NT2/D1 (cell line): ENCODE measurements at regions not wholly inside any gene's neighbourhood (a gene's known extent, or its start where the extent isn't known, plus 50 kb on each side); places are given as distances from the start of the nearest gene placed in this dataset.

Experiments used
- DNase-seq: peaks from one replicate; pipeline ENCODE4 v3.0.0-alpha.2; 2011; ENCODE audit warnings: low read depth, low spot score
- H3K27me3 ChIP-seq: 2 replicates; pipeline ENCODE4 v1.6.0; 2011; ENCODE audit warnings: mild to moderate bottlenecking; ENCODE audit not compliant: insufficient read length, insufficient read depth
- H3K36me3 ChIP-seq: 2 replicates; pipeline ENCODE4 v1.6.1; 2011; ENCODE audit warnings: mild to moderate bottlenecking, low read length, mixed read lengths; ENCODE audit not compliant: insufficient read depth, insufficient read length
- H3K4me1 ChIP-seq: 2 replicates; pipeline ENCODE4 v1.5.1; 2011; ENCODE audit not compliant: insufficient read depth, insufficient read length
- H3K4me3 ChIP-seq: 2 replicates; pipeline ENCODE4 v1.5.1; 2011; ENCODE audit warnings: low read depth; ENCODE audit not compliant: insufficient read length
- H3K9ac ChIP-seq: 2 replicates; pipeline ENCODE4 v1.6.0; 2011; ENCODE audit warnings: low read depth; ENCODE audit not compliant: insufficient read length
- H3K9me3 ChIP-seq: 2 replicates; pipeline ENCODE4 v1.5.1; 2011; ENCODE audit warnings: mild to moderate bottlenecking, low read length; ENCODE audit not compliant: insufficient read depth
- SUZ12 ChIP-seq: IDR thresholded peaks from 2 replicates; pipeline ENCODE4 v1.6.1; 2011; ENCODE audit not compliant: insufficient read length, insufficient read depth; ENCODE audit errors: extremely low read depth
- YY1 ChIP-seq: IDR thresholded peaks from 2 replicates; pipeline ENCODE4 v1.6.1; 2011; ENCODE audit not compliant: insufficient read length, insufficient read depth
- ZNF274 ChIP-seq: IDR thresholded peaks from 2 replicates; pipeline ENCODE4 v1.6.1; 2011; ENCODE audit warnings: mild to moderate bottlenecking, low read depth, low read length

DNA sequence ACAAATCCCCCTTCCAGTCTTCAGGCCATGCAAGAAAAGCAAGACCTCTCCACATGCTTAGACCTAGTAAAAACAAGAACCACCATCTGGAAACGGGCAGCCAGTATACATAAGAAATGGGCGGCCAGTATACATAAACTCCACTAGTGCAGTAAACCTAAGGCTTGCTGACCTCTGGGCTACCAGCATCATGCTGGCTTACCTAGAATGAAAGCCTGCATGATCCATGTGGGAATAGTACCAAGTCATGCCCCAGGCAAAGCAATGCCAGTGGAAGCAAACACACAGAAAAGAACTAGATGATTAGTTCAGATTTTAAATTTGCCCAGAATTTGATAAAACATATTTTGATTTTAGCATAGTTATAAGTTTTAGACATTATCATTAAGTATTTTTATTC, 1346.4 kb downstream of the EFNA5 start:
- DNase-seq = no peak
- H3K4me1 ChIP-seq = no peaks in the 10 kb centered on the region
- H3K36me3 ChIP-seq = no peaks in the 10 kb centered on the region
- no peak for TF ChIP-seq YY1
- TF ChIP-seq ZNF274 = no peak
- no peak for TF ChIP-seq SUZ12
- H3K27me3 ChIP-seq = no peaks in the 10 kb centered on the region
- no peak overlapping the region for H3K9ac ChIP-seq
- no peaks in the 10 kb centered on the region for H3K9me3 ChIP-seq
- H3K4me3 ChIP-seq = no peak overlapping the region

DNA sequence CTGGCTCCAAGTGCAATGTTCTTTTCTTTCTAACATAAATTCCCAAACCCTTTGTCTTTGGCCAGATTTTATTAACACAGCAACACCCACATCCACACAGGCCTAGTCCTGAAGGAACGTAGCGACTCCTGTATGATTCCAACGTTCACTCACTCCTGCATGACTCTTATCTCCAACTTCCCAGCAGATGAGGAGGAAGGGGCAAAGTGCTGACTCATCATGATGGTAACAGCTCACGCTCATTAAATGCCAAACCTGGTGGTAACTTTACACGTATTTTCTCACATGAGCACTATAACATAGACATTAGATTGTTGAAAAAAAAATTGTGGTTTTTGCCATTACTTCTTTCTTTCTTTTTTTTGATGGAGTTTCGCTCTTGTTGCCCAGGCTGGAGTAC, 1349.5 kb downstream of the EFNA5 start:
- Histone ChIP-seq H3K4me1 (no peaks in the 10 kb centered on the region), H3K4me3 (no peak overlapping the region), H3K36me3 (no peaks in the 10 kb centered on the region), H3K9ac (no peak overlapping the region), H3K9me3 (no peaks in the 10 kb centered on the region), H3K27me3 (no peaks in the 10 kb centered on the region)
- no peak for DNase-seq
- TF ChIP-seq ZNF274 (no peak), YY1 (no peak), SUZ12 (no peak)

DNA sequence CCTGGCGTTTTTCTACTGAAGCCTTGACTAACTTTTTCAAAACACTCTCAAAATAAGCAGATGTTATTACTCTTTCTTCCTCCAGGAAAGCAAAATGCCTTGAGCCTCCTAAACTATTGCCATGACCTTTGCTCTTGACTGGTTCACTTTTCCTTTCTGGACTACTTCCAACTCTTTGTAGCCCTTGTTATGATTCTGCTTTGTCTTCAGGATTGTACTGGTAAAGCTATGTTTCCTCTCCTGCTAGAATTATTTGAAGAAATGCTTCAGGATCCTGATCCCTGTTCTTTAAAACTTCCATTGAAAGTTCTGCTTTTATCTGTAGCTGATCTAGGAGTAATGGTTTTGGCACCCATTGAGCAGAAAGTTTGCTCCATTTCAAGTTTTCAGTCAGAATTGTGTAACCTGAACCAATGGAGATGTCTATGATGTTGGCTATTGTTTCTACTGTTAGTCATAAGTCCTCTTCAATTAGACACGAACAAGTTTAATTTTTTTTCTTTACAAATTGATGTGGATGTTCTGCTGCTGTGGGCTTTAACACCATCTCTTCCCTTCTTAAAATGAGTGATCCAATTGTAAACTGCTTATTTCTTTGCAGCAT, 1356.4 kb downstream of the EFNA5 start:
- H3K36me3 ChIP-seq = no peaks in the 10 kb centered on the region
- H3K4me3 ChIP-seq = no peak overlapping the region
- DNase-seq = no peak
- H3K27me3 ChIP-seq = no peaks in the 10 kb centered on the region
- H3K9me3 ChIP-seq = no peaks in the 10 kb centered on the region
- H3K9ac ChIP-seq = no peak overlapping the region
- TF ChIP-seq SUZ12 (no peak), ZNF274 (no peak), YY1 (no peak)
- no peaks in the 10 kb centered on the region for H3K4me1 ChIP-seq

DNA sequence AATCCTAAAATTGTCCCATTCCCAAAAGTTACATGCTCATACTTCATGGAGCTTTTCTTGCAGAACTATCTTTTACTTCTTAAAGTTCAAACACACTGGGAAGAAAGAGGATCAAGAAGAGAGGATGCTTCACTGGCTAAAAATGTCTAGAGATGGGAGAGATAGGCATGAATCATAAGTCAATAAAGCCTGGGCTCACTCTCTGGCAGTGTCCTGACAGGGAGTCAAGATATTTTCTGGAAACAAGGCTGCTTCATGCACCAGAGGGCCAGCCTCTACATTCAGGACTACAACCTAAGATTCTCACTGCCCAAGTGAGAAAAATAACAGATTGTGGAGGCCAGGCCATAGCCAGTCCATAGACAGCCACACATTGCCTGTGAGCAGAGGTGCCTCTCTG, 1358.4 kb downstream of the EFNA5 start:
- Histone ChIP-seq H3K27me3 (no peaks in the 10 kb centered on the region), H3K4me3 (no peak overlapping the region), H3K36me3 (no peaks in the 10 kb centered on the region), H3K9ac (no peak overlapping the region), H3K4me1 (no peaks in the 10 kb centered on the region), H3K9me3 (no peaks in the 10 kb centered on the region)
- no peak for DNase-seq
- TF ChIP-seq ZNF274 = no peak
- TF ChIP-seq YY1 = no peak
- no peak for TF ChIP-seq SUZ12

DNA sequence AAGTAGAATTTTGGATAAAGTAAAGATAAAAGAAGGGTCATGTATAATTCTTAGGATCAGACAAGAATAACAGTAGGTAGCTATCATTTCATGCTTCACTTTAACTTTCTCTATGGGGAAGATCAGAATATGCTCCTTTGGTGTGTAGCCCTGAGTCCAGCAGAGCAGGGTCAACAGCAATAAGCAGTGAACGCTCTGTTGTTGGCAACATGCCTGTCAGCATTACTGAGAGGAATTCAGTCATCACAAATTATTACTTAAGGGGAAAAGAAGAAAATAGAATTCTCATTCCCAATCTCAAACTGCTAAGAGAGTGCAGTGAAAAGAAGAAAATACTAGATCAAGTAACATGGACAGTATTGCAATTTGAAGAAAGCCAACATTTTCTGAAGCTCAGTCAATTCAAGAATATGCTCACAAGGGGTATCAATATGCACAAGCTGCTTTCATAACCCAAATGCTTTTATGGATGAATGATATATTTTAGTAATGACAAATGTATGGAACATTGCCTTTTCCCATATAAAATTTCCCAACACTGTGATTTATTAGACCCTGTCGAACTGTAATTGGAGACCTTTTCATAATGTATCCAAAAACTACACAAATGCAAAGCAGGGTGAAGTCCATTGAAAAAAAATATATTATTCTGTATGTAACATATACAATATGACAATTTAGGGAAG, 1359.4 kb downstream of the EFNA5 start:
- Histone ChIP-seq H3K27me3 (no peaks in the 10 kb centered on the region), H3K9ac (no peak overlapping the region), H3K4me3 (no peak overlapping the region), H3K36me3 (no peaks in the 10 kb centered on the region), H3K4me1 (no peaks in the 10 kb centered on the region), H3K9me3 (no peaks in the 10 kb centered on the region)
- TF ChIP-seq ZNF274 (no peak), YY1 (no peak), SUZ12 (no peak)
- no peak for DNase-seq

DNA sequence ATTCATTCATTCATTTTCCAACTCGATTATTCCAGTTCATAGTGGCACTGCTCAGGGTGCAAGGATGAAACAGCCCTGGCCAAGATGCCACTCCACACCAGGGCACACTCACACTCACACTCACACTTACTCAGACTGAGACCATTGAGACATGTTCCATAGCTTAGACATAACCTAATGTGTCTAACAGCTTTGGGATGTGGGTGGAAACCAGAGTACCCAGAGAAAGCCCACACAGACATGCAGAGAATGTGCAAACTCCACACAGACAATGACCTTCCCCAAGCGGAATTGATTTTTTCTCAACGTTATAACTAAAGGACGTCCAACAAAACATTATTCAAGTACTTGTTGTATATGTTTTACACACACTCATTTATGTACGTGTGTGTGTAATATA, 1363.5 kb downstream of the EFNA5 start:
- TF ChIP-seq SUZ12 = no peak
- TF ChIP-seq YY1 = no peak
- TF ChIP-seq ZNF274 = no peak
- H3K9ac ChIP-seq = no peak overlapping the region

DNA sequence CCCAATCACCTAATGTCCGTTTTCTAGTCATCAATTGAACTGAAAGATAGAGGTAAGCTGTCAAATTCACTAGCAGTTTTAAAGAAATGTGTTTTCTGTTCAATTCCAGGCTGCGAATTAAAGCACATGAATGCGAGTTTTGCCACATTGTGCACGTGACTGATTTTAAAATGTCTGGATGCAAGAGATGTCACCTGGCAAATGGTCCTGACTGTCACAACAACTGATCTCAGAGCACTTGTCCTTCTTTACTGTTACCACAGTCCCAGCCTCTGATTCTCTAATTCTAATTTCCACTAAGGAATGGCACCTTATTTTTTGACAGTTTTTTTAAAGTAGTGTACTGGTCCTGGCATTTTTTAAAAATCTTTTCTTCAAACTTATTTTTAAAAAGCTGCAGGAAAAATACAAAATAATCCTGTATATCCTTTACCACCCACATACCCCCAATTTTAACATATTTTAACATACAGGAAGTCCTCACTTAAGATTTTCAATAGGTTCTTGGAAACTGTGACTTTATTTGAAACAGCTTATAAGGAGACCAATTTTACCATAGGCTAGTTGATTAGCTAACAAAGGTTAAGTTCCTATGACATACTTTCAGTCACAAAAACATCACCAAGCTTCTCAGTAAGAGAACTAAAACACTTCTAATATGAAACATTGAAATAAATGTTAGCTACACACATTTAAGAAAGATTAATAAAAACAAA, 1364.3 kb downstream of the EFNA5 start:
- TF ChIP-seq SUZ12 = no peak
- no peak for TF ChIP-seq ZNF274
- no peak for TF ChIP-seq YY1
- no peaks in the 10 kb centered on the region for H3K27me3 ChIP-seq
- no peaks in the 10 kb centered on the region for H3K36me3 ChIP-seq
- no peaks in the 10 kb centered on the region for H3K9me3 ChIP-seq
- H3K4me1 ChIP-seq = no peaks in the 10 kb centered on the region
- no peak overlapping the region for H3K9ac ChIP-seq
- H3K4me3 ChIP-seq = no peak overlapping the region
- DNase-seq = no peak

More for the DNA sequence above, 1363.5 kb downstream of the EFNA5 start:
- Histone ChIP-seq H3K36me3 (no peaks in the 10 kb centered on the region), H3K27me3 (no peaks in the 10 kb centered on the region), H3K4me1 (no peaks in the 10 kb centered on the region), H3K9me3 (no peaks in the 10 kb centered on the region), H3K4me3 (no peak overlapping the region)
- DNase-seq = no peak
